ENCODE measurements at regions not wholly inside any gene's neighbourhood (a gene's known extent, or its start where the extent isn't known, plus 50 kb on each side); places are given as distances from the start of the nearest gene placed in this dataset.
"Not testable (repeated sequence)": the region's sequence is repeated elsewhere in the genome, so short reads cannot be mapped to it uniquely, and the experiment has no call there.

GRCh38 chr3:89740881-89741177 is 633.4 kb downstream of the EPHA3 start:
- no peak for FAIRE-seq
- ATAC-seq, result no peak
- no peak for DNase-seq (ENCODE audit: low read depth in 1 of 2, low spot score in 1 of 2)
- Histone ChIP-seq H3K4me1 (no peaks in the 10 kb centered on the region), H3K4me3 (no peak overlapping the region), H3K27ac (no peak overlapping the region), H3K9me3 (no peaks in the 10 kb centered on the region), H3K4me2 (no peak overlapping the region)
- POLR2A ChIA-PET, result no interaction called here
- CTCF ChIA-PET, result no interaction called here
- no peak for TF ChIP-seq ELK1 (IDR thresholded peaks at IDR 0.05; ENCODE audit: low read depth, low read length)
- TF ChIP-seq FOSL2 (IDR thresholded peaks at IDR 0.05), result no peak
- TF ChIP-seq FOSL2 (CRISPR knock-in tag; IDR thresholded peaks at IDR 0.05), result no peak
- no peak for TF ChIP-seq ZC3H11A (IDR thresholded peaks at IDR 0.05)
- TF ChIP-seq USF2 (IDR thresholded peaks at IDR 0.05), result no peak
- no peak for TF ChIP-seq NFE2L2 (conservative IDR thresholded peaks at IDR 0.05; ENCODE audit: low read length)
- TF ChIP-seq EHMT2 (IDR thresholded peaks at IDR 0.05; ENCODE audit: low read depth), result no peak
- no peak for TF ChIP-seq CBX2 (IDR thresholded peaks at IDR 0.05; ENCODE audit: borderline replicate concordance, low read depth)
- no peak for TF ChIP-seq CHD2 (IDR thresholded peaks at IDR 0.05; ENCODE audit: low read length, partially characterized antibody)
- TF ChIP-seq CHD4 (IDR thresholded peaks at IDR 0.05; ENCODE audit: borderline replicate concordance), result no peak
- no peak for TF ChIP-seq NPAS2 (CRISPR knock-in tag; IDR thresholded peaks at IDR 0.05; ENCODE audit: borderline replicate concordance)

- no peak overlapping the region for H3K4me2 ChIP-seq
- ChIA-PET POLR2A (no interaction called here), CTCF (no interaction called here)
- no peak for TF ChIP-seq NFE2L2 (conservative IDR thresholded peaks at IDR 0.05; ENCODE audit: low read length)
- TF ChIP-seq USF2 (IDR thresholded peaks at IDR 0.05), result no peak
- TF ChIP-seq CEBPB (IDR thresholded peaks at IDR 0.05), result no peak
- no peak for TF ChIP-seq HDAC2 (IDR thresholded peaks at IDR 0.05)
- TF ChIP-seq ZNF302 (CRISPR knock-in tag; IDR thresholded peaks at IDR 0.05), result no peak
- TF ChIP-seq CBX2 (IDR thresholded peaks at IDR 0.05; ENCODE audit: borderline replicate concordance, low read depth), result no peak
- no peak for TF ChIP-seq MAX (IDR thresholded peaks at IDR 0.05)
- no peak for TF ChIP-seq GATA3 (IDR thresholded peaks at IDR 0.05; ENCODE audit: borderline replicate concordance)
- no peak for TF ChIP-seq HMGXB4 (CRISPR knock-in tag; IDR thresholded peaks at IDR 0.05; ENCODE audit: borderline replicate concordance)
- no peak for TF ChIP-seq BCL3 (IDR thresholded peaks at IDR 0.05)
- no peak for TF ChIP-seq NR3C1 (IDR thresholded peaks at IDR 0.05)
- no peak for TF ChIP-seq JUN (IDR thresholded peaks at IDR 0.05)
- TF ChIP-seq MAFK (IDR thresholded peaks at IDR 0.05; ENCODE audit: partially characterized antibody), result no peak
- TF ChIP-seq HOXB5 (CRISPR knock-in tag; IDR thresholded peaks at IDR 0.05), result no peak
- TF ChIP-seq POLR2AphosphoS2 (conservative IDR thresholded peaks at IDR 0.05; ENCODE audit: low read length), result no peak
- TF ChIP-seq SREBF2 (IDR thresholded peaks at IDR 0.05), result no peak
- no peak for TF ChIP-seq CHD4 (IDR thresholded peaks at IDR 0.05; ENCODE audit: borderline replicate concordance)
- no peak overlapping the region for H3K4me3 ChIP-seq
- H3K9me3 ChIP-seq, result no peaks in the 10 kb centered on the region
- no peak for FAIRE-seq
- H3K4me1 ChIP-seq, result no peaks in the 10 kb centered on the region
- 12% methylated on average over 2 of the region's 2 CpGs for WGBS (ENCODE audit: missing lambda C conversion rate)
- ATAC-seq, result no peak
- no peak overlapping the region for H3K27ac ChIP-seq
- no peak for DNase-seq (ENCODE audit: low read depth in 1 of 2, low spot score in 1 of 2)
These were observed 635.1 kb downstream of the EPHA3 start for GRCh38 chr3:89742546-89742945.

GRCh38 chr3:89747541-89748278 is 640.3 kb downstream of the EPHA3 start:
- H3K27ac ChIP-seq; H3K9me3 ChIP-seq; POLR2A ChIA-PET; H3K4me3 ChIP-seq; H3K4me2 ChIP-seq; DNase-seq (ENCODE audit: low read depth in 1 of 2, low spot score in 1 of 2); FAIRE-seq; H3K4me1 ChIP-seq; ATAC-seq; CTCF ChIA-PET: not testable (repeated sequence)
- 27% methylated on average over 16 of the region's 24 CpGs for WGBS (ENCODE audit: missing lambda C conversion rate)
